Body of pancreas (tissue), 4 donors: ENCODE measurements at regions not wholly inside any gene's neighbourhood (a gene's known extent, or its start where the extent isn't known, plus 50 kb on each side); places are given as distances from the start of the nearest gene placed in this dataset.

Experiments used
- ATAC-seq: fragments of 150-250 bp; one replicate; pipeline ENCODE4 v1.9.1; 2016
- DNase-seq, 4 donors: peaks; one replicate each; pipeline ENCODE4 v3.0.0-alpha.2; 2019
- H3K27ac ChIP-seq, 4 donors: fragments of 200-600 bp; sonication (generic); 1 replicate in 3 of 4; 2 replicates in 1 of 4; pipeline versions ENCODE4 v1.5.1 to v1.6.1; 2016 to 2019; ENCODE audit warnings: mild to moderate bottlenecking in 1 of 4, mixed read lengths in 1 of 4, moderate library complexity in 1 of 4
- H3K27me3 ChIP-seq, 2 donors: fragments of 200-600 bp; sonication (generic); one replicate each; pipeline ENCODE4 v1.6.0; 2016; ENCODE audit warnings: mild to moderate bottlenecking in 1 of 2
- H3K36me3 ChIP-seq, 2 donors: fragments of 200-600 bp; sonication (generic); replicated peaks in 1 of 2; 2 replicates each; pipeline ENCODE4 v1.5.1; 2016; ENCODE audit warnings: low read depth in 2 of 2; ENCODE audit not compliant: insufficient read depth in 1 of 2
- H3K4me1 ChIP-seq: fragments of 200-600 bp; sonication (generic); one replicate; pipeline ENCODE4 v1.6.0; 2016
- H3K4me3 ChIP-seq, 2 donors: fragments of 200-600 bp; sonication (generic); 1 replicate in 1 of 2; 2 replicates in 1 of 2; pipeline ENCODE4 v1.5.1; 2016 to 2019
- H3K9me3 ChIP-seq, 3 donors: fragments of 200-600 bp; sonication (generic); 1 replicate in 2 of 3; 2 replicates in 1 of 3; pipeline ENCODE4 v1.5.1; 2016
- CTCF ChIP-seq, 7 experiments: fragments of 450-650 bp in 4 of 7; fragments of 200-600 bp in 3 of 7; sonication (generic) in 3 of 7; IDR thresholded peaks; one replicate each; pipeline ENCODE4 v1.5.1; 2016 to 2019; ENCODE audit warnings: antibody characterized with exemption in 7 of 7
- POLR2A ChIP-seq, 3 donors: fragments of 450-650 bp; IDR thresholded peaks; one replicate each; pipeline ENCODE4 v1.6.1; 2016; ENCODE audit warnings: antibody characterized with exemption in 3 of 3, mild to moderate bottlenecking in 2 of 3
- WGBS, 2 donors: methylation state at CpG; one replicate each; pipeline ENCODE4 v1.1.5; 2017; 5-methylcytosine and 5-hydroxymethylcytosine counted together
- intact Hi-C: fragments of 100-400 bp; cut with DNase I; formaldehyde crosslinking; loops from one replicate; pipeline ENCODE4 v1.15.1; 2023

DNA sequence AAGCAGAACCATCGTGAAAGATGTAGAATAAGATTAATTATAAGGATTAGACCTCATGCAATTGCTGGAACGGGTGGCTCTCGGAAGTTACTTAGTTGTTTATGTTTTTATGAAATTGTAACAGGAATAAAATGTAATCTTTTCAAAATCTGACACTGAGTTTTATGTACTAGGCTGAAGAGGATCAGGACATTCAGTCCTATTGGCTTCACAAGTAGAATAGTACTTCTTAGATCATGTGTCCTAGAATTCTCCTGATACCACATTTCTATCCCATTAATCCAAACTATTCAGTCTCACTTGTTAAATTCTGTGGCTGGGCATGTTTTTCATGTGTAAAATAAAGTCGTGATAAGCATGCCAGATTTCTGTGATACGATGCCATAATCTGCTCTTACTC, 423.5 kb upstream of the OR4E1 start:
- Histone ChIP-seq H3K9me3 (no peaks in the 10 kb centered on the region), H3K4me1 (no peaks in the 10 kb centered on the region), H3K36me3 (no peaks in the 10 kb centered on the region), H3K27ac (no peak overlapping the region), H3K4me3 (no peak overlapping the region), H3K27me3 (no peaks in the 10 kb centered on the region)
- ATAC-seq (no peak), DNase-seq (no peak)
- 42 to 50% methylated on average over 5 of the region's 5 CpGs for WGBS, 2 donors
- intact Hi-C loops: no loop called here
- TF ChIP-seq POLR2A (IDR thresholded peaks at IDR 0.05) (no peak), CTCF (IDR thresholded peaks at IDR 0.05) (no peak)

DNA sequence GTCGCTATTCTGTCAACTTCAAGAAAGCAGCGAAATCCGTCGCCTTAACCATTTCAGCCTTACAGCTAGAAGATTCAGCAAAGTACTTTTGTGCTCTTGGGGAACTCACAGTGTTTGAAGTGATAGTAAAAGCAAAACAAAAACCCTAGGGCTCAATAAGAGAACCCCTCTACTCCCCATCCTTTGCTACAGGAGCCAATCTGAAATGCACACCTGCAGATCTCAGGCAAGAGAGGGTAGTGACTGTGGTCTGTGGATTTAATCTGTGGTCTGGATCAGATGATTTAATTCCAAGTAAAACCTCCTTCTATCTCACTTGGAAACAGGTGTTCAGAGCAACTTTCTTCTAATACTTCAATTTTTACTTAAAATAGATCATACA, 422.9 kb upstream of the OR4E1 start:
- no peaks in the 10 kb centered on the region for H3K36me3 ChIP-seq
- H3K27ac ChIP-seq: no peak overlapping the region
- H3K27me3 ChIP-seq: no peaks in the 10 kb centered on the region
- TF ChIP-seq CTCF (IDR thresholded peaks at IDR 0.05) (no peak), POLR2A (IDR thresholded peaks at IDR 0.05) (no peak)
- no peak for ATAC-seq
- WGBS, 2 donors: 70 to 85% methylated on average over 4 of the region's 4 CpGs
- no peaks in the 10 kb centered on the region for H3K4me1 ChIP-seq
- H3K9me3 ChIP-seq: no peaks in the 10 kb centered on the region
- intact Hi-C loops: no loop called here
- no peak for DNase-seq
- no peak overlapping the region for H3K4me3 ChIP-seq

GRCh38 chr14:22095860-22096513, 422.4 kb upstream of the OR4E1 start:
- Histone ChIP-seq H3K27me3 (no peaks in the 10 kb centered on the region), H3K4me1 (no peaks in the 10 kb centered on the region), H3K9me3 (no peaks in the 10 kb centered on the region), H3K27ac (no peak overlapping the region), H3K4me3 (no peak overlapping the region), H3K36me3 (no peaks in the 10 kb centered on the region)
- ATAC-seq (peak; percentile 18), DNase-seq (no peak)
- intact Hi-C loops: no loop called here
- no peak for TF ChIP-seq POLR2A (IDR thresholded peaks at IDR 0.05)
- TF ChIP-seq CTCF (IDR thresholded peaks at IDR 0.05): no peak
- 59 to 73% methylated on average over 4 of the region's 4 CpGs for WGBS, 2 donors

DNA sequence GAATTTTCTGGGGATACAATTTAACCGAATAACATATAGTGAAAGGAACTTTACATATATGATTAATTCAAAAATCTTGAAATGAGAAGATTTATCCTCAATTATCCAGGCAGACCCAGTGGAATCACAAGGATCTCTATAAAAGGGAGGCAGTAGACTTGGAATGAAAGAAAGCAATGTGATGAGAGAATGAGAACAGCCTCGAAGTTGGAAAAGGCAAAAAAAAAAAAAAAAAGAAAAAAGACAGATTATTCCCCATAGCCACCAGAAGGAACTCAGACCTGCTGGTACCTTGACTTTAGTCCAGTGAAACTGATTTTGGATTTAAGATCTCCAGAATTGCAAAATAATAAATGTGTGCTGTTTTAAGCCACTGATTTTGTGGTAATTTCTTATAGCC, 416.3 kb upstream of the OR4E1 start:
- WGBS, 2 donors: 36 to 59% methylated on average over 2 of the region's 2 CpGs
- DNase-seq (no peak), ATAC-seq (no peak)
- no peak overlapping the region for H3K27ac ChIP-seq
- TF ChIP-seq POLR2A (IDR thresholded peaks at IDR 0.05): no peak
- no peak for TF ChIP-seq CTCF (IDR thresholded peaks at IDR 0.05)
- H3K9me3 ChIP-seq: no peaks in the 10 kb centered on the region
- intact Hi-C loops: no loop called here
- no peaks in the 10 kb centered on the region for H3K36me3 ChIP-seq
- no peaks in the 10 kb centered on the region for H3K27me3 ChIP-seq
- no peaks in the 10 kb centered on the region for H3K4me1 ChIP-seq
- no peak overlapping the region for H3K4me3 ChIP-seq

- Histone ChIP-seq H3K9me3 (no peaks in the 10 kb centered on the region), H3K27ac (no peak overlapping the region), H3K4me3 (no peak overlapping the region), H3K4me1 (no peaks in the 10 kb centered on the region), H3K36me3 (no peaks in the 10 kb centered on the region), H3K27me3 (no peaks in the 10 kb centered on the region)
- ATAC-seq (no peak), DNase-seq (no peak)
- intact Hi-C loops: no loop called here
- WGBS, 2 donors: 38 to 54% methylated on average over 2 of the region's 2 CpGs
- TF ChIP-seq CTCF (IDR thresholded peaks at IDR 0.05): no peak
- no peak for TF ChIP-seq POLR2A (IDR thresholded peaks at IDR 0.05)
Observed at GRCh38 chr14:22088614-22089342, 415.2 kb upstream of the OR4E1 start.
